ENCODE measurements at regions not wholly inside any gene's neighbourhood (a gene's known extent, or its start where the extent isn't known, plus 50 kb on each side); places are given as distances from the start of the nearest gene placed in this dataset.

GRCh38 chr10:130244928-130245495, 108.8 kb downstream of the GLRX3 start:
- Histone ChIP-seq H3K27ac (ENCODE audit: low read length, poor library complexity, severe bottlenecking) (no peak overlapping the region), H2AFZ (ENCODE audit: low read depth, low read length) (no peak overlapping the region), H3K4me2 (ENCODE audit: low read length, poor library complexity, severe bottlenecking) (no peak overlapping the region), H3K79me1 (replicated peaks; ENCODE audit: low read length, poor library complexity, severe bottlenecking) (no peaks in the 10 kb centered on the region), H3K4ac (ENCODE audit: low read depth in 1 of 2, low read length in 2 of 2) (no peak overlapping the region), H3K9ac (ENCODE audit: low read length) (no peak overlapping the region), H3K14ac (ENCODE audit: low read length in 2 of 2) (no peak overlapping the region), H2BK12ac (ENCODE audit: low read length in 2 of 2) (no peak overlapping the region), H2BK5ac (ENCODE audit: low read depth, low read length, poor library complexity, severe bottlenecking) (no peak overlapping the region), H2BK120ac (ENCODE audit: low read depth, low read length) (no peak overlapping the region), H3K23ac (ENCODE audit: low read length in 2 of 2) (no peak overlapping the region), H2AK5ac (ENCODE audit: low read length, severe bottlenecking) (no peak overlapping the region), H3K4me1 (ENCODE audit: control insufficient read depth, insufficient read depth, low read depth, low read length) (no peaks in the 10 kb centered on the region), H3K4me3 (ENCODE audit: insufficient read depth in 1 of 2, low read depth in 1 of 2, low read length in 2 of 2) (no peak overlapping the region), H3K27me3 (ENCODE audit: control insufficient read depth in 1 of 2, insufficient read depth in 1 of 2, low read length in 2 of 2) (no peaks in the 10 kb centered on the region), H2BK15ac (ENCODE audit: low read depth, poor library complexity, severe bottlenecking) (no peak overlapping the region), H4K8ac (ENCODE audit: low read length) (no peak overlapping the region), H3K36me3 (ENCODE audit: control insufficient read depth in 1 of 2, insufficient read depth in 2 of 2, low read depth in 1 of 2, low read length in 2 of 2) (no peaks in the 10 kb centered on the region), H3K9me3 (ENCODE audit: control insufficient read depth, low read length) (peaks cover 18% of the 10 kb centered on the region), H4K91ac (ENCODE audit: low read length) (no peak overlapping the region), H3K18ac (ENCODE audit: low read depth in 1 of 2, low read length in 2 of 2) (no peak overlapping the region)
- WGBS: 79% methylated on average over 7 of the region's 8 CpGs
- no peak for DNase-seq

DNA sequence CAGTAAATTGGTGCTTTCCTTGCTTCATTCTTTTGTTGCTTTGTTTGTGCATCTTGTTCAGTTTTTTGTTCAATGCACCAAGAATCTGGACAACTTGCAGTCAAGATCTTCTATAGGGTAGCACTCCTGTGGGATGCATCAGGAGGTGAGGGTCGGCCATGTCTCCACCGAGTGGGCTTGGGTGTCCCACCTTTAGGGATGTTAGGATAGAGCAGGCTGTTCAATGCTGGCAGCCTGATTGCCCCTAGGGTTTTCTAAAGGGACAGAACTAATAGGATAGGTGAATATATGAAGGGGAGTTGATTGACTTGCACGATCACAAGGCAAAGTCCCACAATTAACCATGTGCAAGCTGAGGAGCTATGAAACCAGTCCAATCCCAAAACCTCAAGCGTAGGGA, 109.9 kb downstream of the GLRX3 start:
- Histone ChIP-seq H3K27ac (ENCODE audit: low read length, poor library complexity, severe bottlenecking) (no peak overlapping the region), H3K18ac (ENCODE audit: low read depth in 1 of 2, low read length in 2 of 2) (no peak overlapping the region), H3K4me1 (ENCODE audit: control insufficient read depth, insufficient read depth, low read depth, low read length) (no peaks in the 10 kb centered on the region), H2BK120ac (ENCODE audit: low read depth, low read length) (no peak overlapping the region), H3K14ac (ENCODE audit: low read length in 2 of 2) (no peak overlapping the region), H4K91ac (ENCODE audit: low read length) (no peak overlapping the region), H3K23ac (ENCODE audit: low read length in 2 of 2) (no peak overlapping the region), H2AFZ (ENCODE audit: low read depth, low read length) (no peak overlapping the region), H3K4me3 (ENCODE audit: insufficient read depth in 1 of 2, low read depth in 1 of 2, low read length in 2 of 2) (no peak overlapping the region), H3K4ac (ENCODE audit: low read depth in 1 of 2, low read length in 2 of 2) (no peak overlapping the region), H2BK5ac (ENCODE audit: low read depth, low read length, poor library complexity, severe bottlenecking) (no peak overlapping the region), H2BK15ac (ENCODE audit: low read depth, poor library complexity, severe bottlenecking) (no peak overlapping the region), H3K9ac (ENCODE audit: low read length) (no peak overlapping the region), H3K36me3 (ENCODE audit: control insufficient read depth in 1 of 2, insufficient read depth in 2 of 2, low read depth in 1 of 2, low read length in 2 of 2) (no peaks in the 10 kb centered on the region), H3K79me1 (replicated peaks; ENCODE audit: low read length, poor library complexity, severe bottlenecking) (no peaks in the 10 kb centered on the region), H4K8ac (ENCODE audit: low read length) (no peak overlapping the region), H3K4me2 (ENCODE audit: low read length, poor library complexity, severe bottlenecking) (no peak overlapping the region), H3K27me3 (ENCODE audit: control insufficient read depth in 1 of 2, insufficient read depth in 1 of 2, low read length in 2 of 2) (no peaks in the 10 kb centered on the region), H3K9me3 (ENCODE audit: control insufficient read depth, low read length) (peaks cover 22% of the 10 kb centered on the region), H2BK12ac (ENCODE audit: low read length in 2 of 2) (no peak overlapping the region), H2AK5ac (ENCODE audit: low read length, severe bottlenecking) (no peak overlapping the region)
- DNase-seq: no peak
- 58% methylated on average over 4 of the region's 4 CpGs for WGBS

DNA sequence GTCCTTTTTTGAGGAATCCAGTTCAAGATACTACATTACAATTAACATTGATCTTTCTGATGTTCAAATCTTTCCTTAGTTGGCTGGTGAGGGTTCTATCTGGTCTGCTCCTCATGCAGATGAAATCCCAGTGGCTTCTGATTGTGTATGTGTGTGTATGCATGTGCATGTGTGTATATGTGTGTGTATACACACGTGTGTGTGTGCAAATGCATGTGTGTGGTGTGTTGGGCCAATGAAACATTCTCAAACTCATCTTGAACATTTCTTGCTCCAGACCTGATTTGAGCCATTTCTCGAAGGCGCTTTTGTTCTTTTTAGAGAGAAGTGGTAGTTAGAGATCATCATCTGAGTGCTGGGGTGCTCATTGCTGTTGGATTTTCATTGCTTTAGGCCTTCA, 113.9 kb downstream of the GLRX3 start:
- H3K79me1 ChIP-seq (replicated peaks; ENCODE audit: low read length, poor library complexity, severe bottlenecking): no peaks in the 10 kb centered on the region
- no peak overlapping the region for H2AK5ac ChIP-seq (ENCODE audit: low read length, severe bottlenecking)
- DNase-seq: no peak
- H4K8ac ChIP-seq (ENCODE audit: low read length): no peak overlapping the region
- no peak overlapping the region for H3K27ac ChIP-seq (ENCODE audit: low read length, poor library complexity, severe bottlenecking)
- no peak overlapping the region for H3K4me2 ChIP-seq (ENCODE audit: low read length, poor library complexity, severe bottlenecking)
- no peaks in the 10 kb centered on the region for H3K4me1 ChIP-seq (ENCODE audit: control insufficient read depth, insufficient read depth, low read depth, low read length)
- H4K91ac ChIP-seq (ENCODE audit: low read length): no peak overlapping the region
- H2BK12ac ChIP-seq (ENCODE audit: low read length in 2 of 2): no peak overlapping the region
- H2BK5ac ChIP-seq (ENCODE audit: low read depth, low read length, poor library complexity, severe bottlenecking): no peak overlapping the region
- no peak overlapping the region for H3K18ac ChIP-seq (ENCODE audit: low read depth in 1 of 2, low read length in 2 of 2)
- H3K9ac ChIP-seq (ENCODE audit: low read length): no peak overlapping the region
- no peak overlapping the region for H2BK120ac ChIP-seq (ENCODE audit: low read depth, low read length)
- WGBS: 57% methylated on average over 3 of the region's 3 CpGs
- H3K4me3 ChIP-seq (ENCODE audit: insufficient read depth in 1 of 2, low read depth in 1 of 2, low read length in 2 of 2): no peak overlapping the region
- H2BK15ac ChIP-seq (ENCODE audit: low read depth, poor library complexity, severe bottlenecking): no peak overlapping the region
- no peak overlapping the region for H3K23ac ChIP-seq (ENCODE audit: low read length in 2 of 2)
- no peaks in the 10 kb centered on the region for H3K36me3 ChIP-seq (ENCODE audit: control insufficient read depth in 1 of 2, insufficient read depth in 2 of 2, low read depth in 1 of 2, low read length in 2 of 2)
- H2AFZ ChIP-seq (ENCODE audit: low read depth, low read length): no peak overlapping the region
- no peak overlapping the region for H3K4ac ChIP-seq (ENCODE audit: low read depth in 1 of 2, low read length in 2 of 2)
- peaks cover 33% of the 10 kb centered on the region for H3K9me3 ChIP-seq (ENCODE audit: control insufficient read depth, low read length)
- no peak overlapping the region for H3K14ac ChIP-seq (ENCODE audit: low read length in 2 of 2)
- H3K27me3 ChIP-seq (ENCODE audit: control insufficient read depth in 1 of 2, insufficient read depth in 1 of 2, low read length in 2 of 2): no peaks in the 10 kb centered on the region

DNA sequence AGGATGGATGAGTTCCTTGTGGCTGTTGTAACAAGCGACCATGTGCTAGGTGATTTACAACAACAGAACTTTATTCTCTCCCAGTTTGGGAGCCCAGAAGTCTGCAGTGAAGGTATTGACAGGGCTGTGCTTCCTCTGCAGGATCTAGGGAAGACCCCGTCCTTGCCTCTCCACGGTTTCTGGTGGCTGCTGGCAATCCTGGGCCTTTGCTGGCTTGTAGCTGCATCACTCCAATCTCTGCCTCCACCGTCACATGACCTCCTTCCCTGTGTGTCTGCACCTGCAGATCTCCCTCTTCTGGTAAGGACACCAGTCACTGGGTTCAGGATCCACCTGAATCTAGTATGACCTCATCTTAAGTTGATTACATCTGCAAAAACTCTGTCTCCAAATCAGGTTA, 115.6 kb downstream of the GLRX3 start:
- Histone ChIP-seq H2BK12ac (ENCODE audit: low read length in 2 of 2) (no peak overlapping the region), H2BK120ac (ENCODE audit: low read depth, low read length) (no peak overlapping the region), H2BK5ac (ENCODE audit: low read depth, low read length, poor library complexity, severe bottlenecking) (no peak overlapping the region), H2AFZ (ENCODE audit: low read depth, low read length) (no peak overlapping the region), H4K8ac (ENCODE audit: low read length) (no peak overlapping the region), H3K4me3 (ENCODE audit: insufficient read depth in 1 of 2, low read depth in 1 of 2, low read length in 2 of 2) (no peak overlapping the region), H3K4me1 (ENCODE audit: control insufficient read depth, insufficient read depth, low read depth, low read length) (no peaks in the 10 kb centered on the region), H3K4me2 (ENCODE audit: low read length, poor library complexity, severe bottlenecking) (no peak overlapping the region), H2AK5ac (ENCODE audit: low read length, severe bottlenecking) (no peak overlapping the region), H4K91ac (ENCODE audit: low read length) (no peak overlapping the region), H3K36me3 (ENCODE audit: control insufficient read depth in 1 of 2, insufficient read depth in 2 of 2, low read depth in 1 of 2, low read length in 2 of 2) (no peaks in the 10 kb centered on the region), H2BK15ac (ENCODE audit: low read depth, poor library complexity, severe bottlenecking) (no peak overlapping the region), H3K23ac (ENCODE audit: low read length in 2 of 2) (no peak overlapping the region), H3K9me3 (ENCODE audit: control insufficient read depth, low read length) (peaks cover 36% of the 10 kb centered on the region), H3K18ac (ENCODE audit: low read depth in 1 of 2, low read length in 2 of 2) (no peak overlapping the region), H3K9ac (ENCODE audit: low read length) (no peak overlapping the region), H3K4ac (ENCODE audit: low read depth in 1 of 2, low read length in 2 of 2) (no peak overlapping the region), H3K27ac (ENCODE audit: low read length, poor library complexity, severe bottlenecking) (no peak overlapping the region), H3K14ac (ENCODE audit: low read length in 2 of 2) (no peak overlapping the region), H3K79me1 (replicated peaks; ENCODE audit: low read length, poor library complexity, severe bottlenecking) (no peaks in the 10 kb centered on the region), H3K27me3 (ENCODE audit: control insufficient read depth in 1 of 2, insufficient read depth in 1 of 2, low read length in 2 of 2) (no peaks in the 10 kb centered on the region)
- no peak for DNase-seq
- WGBS: 60% methylated on average over 4 of the region's 4 CpGs
